GM21723 (cell line): ENCODE measurements at regions not wholly inside any gene's neighbourhood (a gene's known extent, or its start where the extent isn't known, plus 50 kb on each side); places are given as distances from the start of the nearest gene placed in this dataset.

Experiments
- ATAC-seq: cut with Tn5 transposase; IDR thresholded peaks from one replicate; pipeline ENCODE4 v1.9.1; 2021; ENCODE audit warnings: mild to moderate bottlenecking, moderate library complexity; ENCODE audit not compliant: unreplicated experiment

DNA sequence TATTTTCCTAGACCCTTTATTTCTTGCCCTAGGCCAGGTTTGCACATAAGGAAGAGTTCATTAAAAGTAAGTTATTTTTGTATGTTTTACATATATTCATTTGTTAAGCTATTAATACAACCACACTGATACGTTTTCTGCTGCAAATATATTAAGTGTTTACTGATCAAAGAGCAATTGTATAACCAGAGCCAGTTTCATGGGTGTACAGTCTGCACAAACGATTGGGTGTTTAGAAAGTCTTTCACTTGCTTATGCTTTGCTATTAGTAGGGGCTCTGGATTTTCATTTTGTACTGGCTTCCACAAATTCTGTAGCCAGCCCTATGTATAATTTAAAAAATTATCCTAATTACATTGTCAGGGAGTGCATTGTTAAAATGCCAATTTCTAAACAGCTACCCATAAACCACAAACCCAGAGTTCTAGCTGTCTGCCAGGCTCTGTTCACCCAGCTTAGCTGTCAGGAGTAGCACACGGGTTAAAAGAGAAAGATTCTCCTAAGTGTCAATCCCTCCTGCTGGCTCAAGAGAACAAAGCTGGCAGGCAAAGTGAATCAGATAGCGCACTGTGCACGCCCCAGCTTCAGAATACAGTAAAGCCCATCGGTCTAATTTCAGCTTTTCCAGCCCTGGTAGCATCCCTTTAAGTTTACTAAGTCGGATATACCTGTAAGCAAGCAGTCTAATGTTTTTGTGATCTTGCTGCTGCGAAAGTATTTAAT is 151.0 kb upstream of the LMO3 start:
- ATAC-seq = no peak

DNA sequence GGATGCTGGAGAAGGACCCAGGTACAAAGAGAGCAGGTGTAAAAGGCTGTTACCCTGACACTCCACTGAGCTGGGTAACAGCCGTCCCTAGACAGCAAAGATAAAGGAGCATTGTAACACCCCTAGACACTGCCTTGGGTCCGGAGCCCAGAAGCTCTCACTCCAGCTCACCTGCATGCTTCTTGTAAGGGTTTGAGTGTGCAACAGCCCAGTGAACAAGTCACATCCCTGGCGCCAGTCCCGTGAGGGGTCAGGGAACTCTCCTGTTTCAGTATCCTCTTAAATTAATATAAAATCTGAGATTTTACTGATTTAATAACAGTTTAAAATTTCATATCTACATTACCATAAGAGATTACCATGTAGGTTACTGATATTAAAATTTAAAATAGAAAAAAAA is 124.8 kb upstream of the LMO3 start:
- no peak for ATAC-seq

DNA sequence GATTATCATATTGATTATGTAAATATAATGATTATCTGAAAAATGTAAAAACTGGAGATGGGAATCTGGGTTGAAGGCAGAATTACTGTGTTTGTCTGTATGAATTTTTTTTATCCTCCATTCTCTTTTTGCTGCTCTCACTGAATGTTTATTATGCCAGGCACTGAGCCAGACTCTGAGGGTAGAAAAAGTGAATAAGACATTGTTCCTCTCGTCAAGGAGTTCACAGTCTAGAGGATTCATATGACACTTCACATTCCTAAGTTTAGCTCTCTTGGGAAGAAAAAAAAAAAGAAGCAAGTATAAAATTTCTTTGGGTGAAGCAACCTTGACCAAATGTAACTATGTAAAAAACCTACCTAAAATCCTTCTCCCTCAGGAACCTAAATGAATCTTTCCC is 120.9 kb upstream of the LMO3 start:
- no peak for ATAC-seq

DNA sequence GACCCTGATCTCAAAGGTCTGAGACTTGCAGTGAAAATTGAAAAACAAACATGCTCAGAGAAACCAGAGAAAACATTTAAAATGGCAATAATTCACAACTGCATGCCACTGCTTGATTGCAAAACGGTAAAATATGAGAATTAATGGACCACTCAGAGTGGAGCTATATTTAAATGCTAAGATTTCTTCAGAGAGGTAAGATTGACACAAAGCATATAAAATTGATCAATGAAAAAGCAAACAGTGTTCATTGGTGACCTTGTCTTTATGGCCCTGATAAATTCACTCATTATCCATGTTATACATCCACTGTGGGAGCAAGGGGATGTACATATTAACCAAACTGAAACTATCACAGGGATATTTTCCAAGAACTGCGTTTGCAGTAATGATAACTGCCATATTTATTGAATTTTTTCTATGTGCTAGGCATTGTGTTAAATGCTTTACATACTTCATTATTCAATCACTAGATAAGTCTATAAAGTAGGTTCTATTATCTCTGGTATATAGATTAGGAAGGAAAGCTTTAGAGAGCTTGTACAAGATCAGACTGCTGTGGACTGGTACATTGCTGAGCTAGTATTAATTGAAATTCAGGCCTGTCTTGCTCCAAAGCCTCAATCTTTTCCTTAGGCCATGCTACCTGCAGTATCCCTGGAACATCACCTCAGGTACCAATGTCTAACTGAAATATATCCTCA is 113.9 kb upstream of the LMO3 start:
- no peak for ATAC-seq

DNA sequence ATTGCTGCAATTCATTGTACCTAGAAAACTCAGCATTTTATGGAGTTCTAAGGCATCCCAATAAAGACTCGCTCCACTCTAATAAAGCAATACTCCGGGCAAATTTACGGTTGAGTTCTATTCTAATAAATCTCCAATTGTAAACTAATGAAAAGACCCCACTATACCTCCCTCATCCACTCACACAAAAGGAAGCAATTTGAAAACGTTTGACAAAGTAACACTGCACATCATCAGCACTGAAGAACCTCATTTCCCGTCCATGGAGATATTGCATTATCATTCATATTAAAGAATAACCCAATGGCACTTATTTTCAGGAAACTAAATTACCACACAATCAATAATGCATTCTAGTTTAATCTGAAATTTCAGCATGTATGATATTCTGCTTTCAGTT is 111.0 kb upstream of the LMO3 start:
- no peak for ATAC-seq

DNA sequence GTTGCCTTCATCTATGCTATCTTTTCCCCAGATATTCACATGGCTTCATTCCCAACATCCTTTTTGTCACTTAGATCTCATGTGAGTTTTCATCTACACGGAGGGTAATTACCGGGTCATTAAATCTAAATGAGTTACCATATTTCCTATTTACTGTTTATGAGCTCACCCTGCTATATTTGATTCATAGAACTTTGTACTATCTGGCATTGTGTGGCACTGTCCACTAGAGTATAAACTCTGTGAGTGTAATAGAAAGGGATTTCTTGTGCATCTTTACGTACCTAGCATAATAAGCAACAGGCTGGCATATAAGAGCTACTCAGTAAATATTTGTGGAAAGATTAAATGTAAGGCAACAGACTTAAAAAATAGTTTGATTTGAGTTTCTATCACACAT is 86.1 kb upstream of the LMO3 start:
- ATAC-seq = no peak

DNA sequence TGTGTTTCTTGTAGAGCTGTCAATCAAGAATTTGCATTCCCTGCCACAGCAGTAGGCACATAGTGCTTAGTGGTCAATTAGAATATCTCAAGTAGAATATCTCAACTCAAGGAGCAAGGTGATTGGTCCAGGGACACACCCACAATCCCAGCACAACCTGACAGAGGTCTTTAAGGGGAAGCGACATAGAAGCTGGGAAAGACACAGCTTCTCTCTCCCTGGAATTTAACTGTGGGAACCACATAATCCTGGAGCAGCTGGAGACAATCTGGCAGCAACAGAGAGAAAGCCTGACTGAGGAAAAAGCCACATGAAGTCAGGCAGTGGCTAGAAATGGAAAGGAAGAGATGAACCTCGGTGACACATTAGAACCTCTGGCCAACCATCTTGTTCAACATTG is 85.7 kb upstream of the LMO3 start:
- ATAC-seq = no peak

DNA sequence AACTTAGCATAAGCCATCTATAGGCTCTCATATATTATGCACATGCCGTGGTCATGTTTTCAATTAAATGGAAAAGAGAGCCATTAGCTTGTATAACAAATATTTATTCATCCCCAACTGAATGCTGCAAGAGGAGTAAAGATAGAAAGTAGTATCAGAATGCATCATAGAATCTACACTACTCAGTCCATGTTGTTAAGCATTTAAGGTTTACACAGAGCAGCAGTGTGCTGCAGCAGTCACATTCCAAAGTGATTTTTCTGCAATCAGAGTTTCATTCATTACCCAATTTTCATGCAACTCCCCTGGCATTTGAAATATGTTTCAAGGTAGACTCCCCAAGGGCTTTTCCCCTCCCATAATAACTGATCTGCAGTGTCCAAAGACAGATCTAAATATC is 82.2 kb upstream of the LMO3 start:
- no peak for ATAC-seq

DNA sequence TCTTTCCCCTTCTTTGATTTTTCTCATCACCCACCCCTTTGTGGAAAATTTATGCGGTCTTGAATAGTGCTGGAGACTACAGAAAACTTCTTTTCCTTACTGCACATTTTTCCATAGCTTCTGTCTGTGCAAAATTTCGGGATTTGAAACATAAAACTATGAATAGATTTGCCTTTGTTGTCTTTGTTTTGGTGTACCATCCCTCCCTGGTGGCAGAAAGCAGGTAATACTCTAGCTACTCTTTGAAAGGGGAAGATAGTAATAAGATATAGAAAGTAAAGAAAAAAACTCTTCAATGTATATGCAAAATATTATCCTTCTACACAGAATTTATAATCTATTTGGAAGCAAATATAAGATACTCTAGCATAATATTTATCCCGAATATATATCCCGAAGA is 79.1 kb upstream of the LMO3 start:
- no peak for ATAC-seq

DNA sequence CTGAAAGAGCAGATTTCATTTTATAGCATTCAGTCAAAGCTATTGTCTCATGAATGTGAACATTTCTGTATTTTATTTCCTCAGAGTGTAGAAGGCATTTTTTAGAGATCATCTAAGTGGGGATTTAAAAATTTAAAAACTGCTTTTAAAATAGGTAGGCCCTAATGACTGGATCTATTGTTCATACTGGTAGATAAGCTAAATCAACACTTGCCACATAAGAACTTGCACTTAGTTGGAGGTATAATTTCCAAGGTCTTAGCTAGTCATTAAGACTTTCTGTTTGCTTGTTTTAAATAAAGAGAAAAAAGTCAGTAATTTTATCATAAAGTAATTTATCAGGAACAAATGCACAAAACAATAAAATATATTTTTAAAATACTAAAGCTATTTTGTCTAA is 75.2 kb upstream of the LMO3 start:
- ATAC-seq = no peak

DNA sequence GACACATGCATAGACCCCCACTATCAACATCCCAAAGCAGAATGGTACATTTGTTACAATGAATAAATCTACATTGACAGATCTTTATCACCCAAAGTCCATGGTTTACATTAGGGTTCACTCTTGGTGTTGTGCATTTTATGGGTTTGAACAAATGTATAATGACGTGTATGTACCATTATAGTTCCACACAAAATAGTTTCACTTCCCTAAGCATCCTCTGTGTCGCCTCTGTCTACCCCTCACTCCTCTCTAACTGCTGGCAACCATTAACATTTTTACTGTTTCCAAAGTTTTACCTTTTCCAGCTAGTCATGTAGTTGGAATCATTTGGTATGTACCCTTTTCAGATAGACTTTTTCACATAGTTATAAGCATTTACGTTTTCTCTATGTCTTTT is 69.5 kb upstream of the LMO3 start:
- ATAC-seq = no peak

DNA sequence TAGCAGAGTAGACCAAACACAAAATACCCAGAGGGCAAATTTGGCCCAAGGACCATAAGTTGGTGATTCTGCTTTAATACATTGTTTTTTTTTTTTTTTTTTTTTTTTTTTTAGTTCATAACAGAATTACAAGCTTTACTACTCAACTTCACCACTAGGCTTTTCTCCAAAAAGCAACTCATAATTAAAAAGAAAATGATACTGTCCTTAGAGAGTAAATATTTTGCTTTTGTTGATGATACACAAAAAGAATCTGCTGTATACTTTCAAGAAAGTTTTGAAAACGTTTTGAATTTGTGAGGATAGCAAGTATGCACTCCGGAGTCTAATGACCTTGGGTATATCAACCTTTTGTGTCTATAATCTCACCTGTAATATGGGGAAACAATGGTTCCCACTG is 68.9 kb upstream of the LMO3 start:
- ATAC-seq = no peak

DNA sequence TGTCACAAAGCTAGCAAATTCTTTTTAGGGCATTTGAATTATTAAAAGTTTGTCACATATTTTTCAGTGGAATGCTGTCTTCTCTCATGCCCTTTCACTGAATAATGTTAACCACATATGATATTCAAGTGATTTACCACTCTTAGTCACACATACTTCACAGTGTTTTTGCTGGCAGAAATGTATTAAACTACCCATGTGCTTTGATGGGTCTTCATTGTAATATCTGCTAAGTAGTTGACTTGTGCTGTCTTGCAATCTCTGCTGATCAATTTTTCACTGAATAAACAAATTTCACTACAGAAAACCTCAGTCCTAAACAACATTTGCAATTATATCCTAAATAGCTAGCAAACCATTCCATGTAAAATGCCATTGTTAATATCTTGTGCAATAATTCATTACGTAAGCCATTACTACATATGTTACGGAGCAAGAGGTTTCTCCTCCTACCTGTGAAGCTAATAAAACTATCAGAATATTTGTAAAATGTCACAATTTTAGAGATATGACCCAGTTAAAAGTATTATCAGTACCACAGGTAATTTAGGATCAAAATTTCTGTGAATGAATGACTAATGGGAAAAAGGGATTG is 64.6 kb upstream of the LMO3 start:
- no peak for ATAC-seq

DNA sequence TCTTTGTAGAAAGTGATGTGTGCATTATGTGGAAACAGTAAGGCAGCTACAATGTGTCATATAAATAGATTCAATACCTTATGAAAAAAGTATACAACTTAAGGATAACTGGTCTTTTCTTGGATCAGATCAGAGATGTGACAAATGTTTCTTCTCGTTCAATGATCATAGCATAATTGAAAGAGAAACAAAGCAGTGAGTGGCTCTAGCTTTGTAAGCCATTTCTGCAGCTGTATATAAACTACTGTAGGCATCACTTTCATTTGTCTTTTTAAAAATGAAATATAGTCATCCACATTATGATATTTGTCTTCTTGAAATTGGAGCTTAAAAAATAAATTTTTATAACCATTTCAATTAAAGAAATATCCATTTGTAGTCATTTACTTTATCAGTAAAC is 63.8 kb upstream of the LMO3 start:
- no peak for ATAC-seq

DNA sequence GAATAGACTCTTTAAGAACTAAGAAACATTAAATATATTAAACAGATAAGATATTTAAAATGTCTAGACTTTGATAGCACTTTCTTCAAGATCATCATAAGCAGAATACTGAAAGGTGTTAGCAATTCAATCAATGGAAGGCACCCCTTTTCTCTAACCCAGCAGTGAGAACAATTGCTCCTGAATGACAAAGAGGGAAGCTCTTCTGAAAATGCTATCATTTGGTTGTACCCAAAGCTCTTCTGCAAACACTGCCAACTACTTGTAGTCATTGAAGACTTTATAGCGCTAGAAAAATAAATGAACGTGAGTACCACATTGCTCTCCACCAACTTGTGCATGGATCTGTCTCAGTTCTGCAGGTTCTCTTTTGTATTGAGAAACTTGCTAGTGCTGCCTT is 62.2 kb upstream of the LMO3 start:
- ATAC-seq = no peak

DNA sequence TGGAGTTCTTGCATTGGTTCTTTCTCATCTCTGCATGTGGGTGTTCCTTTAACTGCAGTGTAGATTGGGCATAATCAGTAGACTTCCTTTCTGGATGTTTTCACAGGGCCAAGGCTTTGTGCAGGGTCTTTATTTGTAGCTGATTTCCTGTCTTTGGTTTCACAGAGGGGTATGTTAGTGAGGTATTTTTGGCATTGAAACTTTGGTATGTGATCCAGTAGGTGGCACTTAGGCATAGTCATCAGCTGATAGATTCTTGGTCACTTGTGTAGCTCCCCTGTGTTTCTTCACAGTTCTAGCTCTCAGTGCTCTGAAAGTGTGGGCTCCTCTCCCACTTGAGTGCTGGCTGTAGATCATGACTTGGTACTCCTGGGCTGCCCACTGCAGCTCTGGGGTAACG is 52.7 kb upstream of the LMO3 start:
- ATAC-seq = no peak
